Suprapubic skin (tissue), 4 donors: ENCODE measurements at regions not wholly inside any gene's neighbourhood (a gene's known extent, or its start where the extent isn't known, plus 50 kb on each side); places are given as distances from the start of the nearest gene placed in this dataset.

Experiments used
- CTCF ChIP-seq, 2 donors: fragments of 200-600 bp in 1 of 2; fragments of 450-650 bp in 1 of 2; sonication (generic) in 1 of 2; IDR thresholded peaks; one replicate each; pipeline ENCODE4 v1.5.1; 2016 to 2019; ENCODE audit warnings: antibody characterized with exemption in 2 of 2, mild to moderate bottlenecking in 1 of 2, moderate library complexity in 1 of 2
- EP300 ChIP-seq: sonication (generic); formaldehyde crosslinking; IDR thresholded peaks from one replicate; pipeline ENCODE4 v1.6.1; 2017; ENCODE audit warnings: antibody characterized with exemption
- POLR2AphosphoS5 ChIP-seq, 3 donors: sonication (generic); formaldehyde crosslinking; IDR thresholded peaks; one replicate each; pipeline ENCODE4 v1.6.1; 2017; ENCODE audit warnings: antibody characterized with exemption in 3 of 3

DNA sequence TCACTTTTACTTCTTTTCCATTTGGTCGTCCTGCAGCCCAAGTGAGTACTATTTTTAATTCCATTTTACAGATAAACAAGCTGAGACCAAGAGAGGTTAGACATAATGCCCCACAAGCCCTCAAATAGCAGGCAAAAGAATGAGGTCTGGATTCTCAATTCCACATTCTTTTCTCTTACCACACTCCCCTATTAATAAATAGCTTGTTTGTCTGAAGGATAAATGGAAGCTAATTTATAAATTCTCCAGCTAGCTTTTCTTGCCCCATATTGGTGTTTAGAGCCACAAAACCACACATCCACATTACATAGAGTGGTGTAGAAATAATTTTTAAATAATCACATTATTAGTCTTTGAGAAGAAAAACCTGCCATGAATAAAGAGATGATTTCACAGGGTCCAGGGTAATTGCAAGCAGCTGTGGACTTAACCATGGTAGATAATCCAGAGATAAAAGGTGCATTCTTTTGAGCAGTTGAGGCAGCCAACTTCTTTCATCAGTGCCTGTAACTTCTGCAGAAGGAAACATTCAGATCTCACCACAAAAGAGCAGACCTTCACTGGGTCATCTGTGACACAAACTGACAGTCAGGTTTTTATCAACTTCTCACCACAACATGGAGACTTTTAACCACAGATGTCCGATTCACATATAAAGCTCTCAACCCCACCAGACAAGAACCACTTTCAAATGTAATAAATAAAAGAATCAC is 313.4 kb upstream of the STT3B start:
- TF ChIP-seq CTCF (IDR thresholded peaks at IDR 0.05) (no peak), EP300 (no peak), POLR2AphosphoS5 (IDR thresholded peaks at IDR 0.05) (no peak)
